DND-41 (cell line): ENCODE measurements at regions not wholly inside any gene's neighbourhood (a gene's known extent, or its start where the extent isn't known, plus 50 kb on each side); places are given as distances from the start of the nearest gene placed in this dataset.

Source experiments
- ATAC-seq: fragments of 200-7000 bp; cut with Tn5 transposase; 3 replicates; pipeline ENCODE4 v1.9.1; 2021; ENCODE audit warnings: low read depth; ENCODE audit not compliant: insufficient read depth
- DNase-seq: peaks from one replicate; pipeline ENCODE4 v3.0.0-alpha.2; 2020
- H2AFZ ChIP-seq: 2 replicates; pipeline ENCODE4 v1.6.0; 2012; ENCODE audit warnings: low read depth, low read length
- H3K27ac ChIP-seq: 2 replicates; pipeline ENCODE4 v1.5.1; 2012; ENCODE audit warnings: low read length, inconsistent platforms
- H3K27me3 ChIP-seq: fragments of 200-600 bp; sonication (generic); 2 replicates; pipeline ENCODE4 v1.6.0; 2012; ENCODE audit warnings: low read length, mild to moderate bottlenecking, inconsistent platforms; ENCODE audit not compliant: insufficient read depth, poor library complexity
- H3K36me3 ChIP-seq: 2 replicates; pipeline ENCODE4 v1.5.1; 2012; ENCODE audit warnings: low read length, inconsistent platforms; ENCODE audit not compliant: insufficient read depth
- H3K4me1 ChIP-seq: 2 replicates; pipeline ENCODE4 v1.5.1; 2012; ENCODE audit warnings: mild to moderate bottlenecking, low read length; ENCODE audit not compliant: insufficient read depth
- H3K4me2 ChIP-seq: 2 replicates; pipeline ENCODE4 v1.6.0; 2012; ENCODE audit warnings: mild to moderate bottlenecking, moderate library complexity, low read length, inconsistent platforms; ENCODE audit not compliant: insufficient read depth
- H3K4me3 ChIP-seq, 2 experiments: fragments of 200-600 bp in 1 of 2; shearing (Covaris generic) in 1 of 2; 2 replicates each; pipeline ENCODE4 v1.5.1; 2012 to 2016; ENCODE audit warnings: inconsistent platforms in 2 of 2, low read length in 2 of 2, mild to moderate bottlenecking in 2 of 2, low read depth in 1 of 2, moderate library complexity in 1 of 2
- H3K79me2 ChIP-seq: 2 replicates; pipeline ENCODE4 v1.6.0; 2012; ENCODE audit warnings: low read length, inconsistent platforms; ENCODE audit not compliant: insufficient read depth
- H3K9ac ChIP-seq: 2 replicates; pipeline ENCODE4 v1.6.0; 2012; ENCODE audit warnings: low read depth, mild to moderate bottlenecking, inconsistent platforms, low read length, moderate library complexity
- H3K9me3 ChIP-seq: 2 replicates; pipeline ENCODE4 v1.5.1; 2012; ENCODE audit warnings: low read length, moderate library complexity, mild to moderate bottlenecking, inconsistent platforms; ENCODE audit not compliant: insufficient read depth, severe bottlenecking
- H4K20me1 ChIP-seq: 2 replicates; pipeline ENCODE4 v1.6.0; 2012; ENCODE audit warnings: low read length; ENCODE audit not compliant: insufficient read depth
- CTCF ChIP-seq: IDR thresholded peaks from 2 replicates; pipeline ENCODE4 v1.5.1; 2012; ENCODE audit warnings: borderline replicate concordance, low read length, moderate library complexity, mild to moderate bottlenecking; ENCODE audit not compliant: poor library complexity, severe bottlenecking; ENCODE audit errors: extremely low read depth
- EZH2 ChIP-seq: IDR thresholded peaks from 3 replicates; pipeline ENCODE4 v1.6.1; 2012; ENCODE audit warnings: borderline replicate concordance, low read depth, mild to moderate bottlenecking, moderate library complexity, low read length, inconsistent platforms; ENCODE audit not compliant: severe bottlenecking

GRCh38 chr6:167645368-167645767, 181.3 kb upstream of the AFDN start:
- no peaks in the 10 kb centered on the region for H3K9me3 ChIP-seq
- no peaks in the 10 kb centered on the region for H3K27me3 ChIP-seq
- no peak for ATAC-seq
- no peaks in the 10 kb centered on the region for H3K36me3 ChIP-seq
- H3K9ac ChIP-seq: no peak overlapping the region
- no peak overlapping the region for H3K4me3 ChIP-seq
- no peaks in the 10 kb centered on the region for H3K79me2 ChIP-seq
- H3K27ac ChIP-seq: no peak overlapping the region
- TF ChIP-seq EZH2 (no peak), CTCF (no peak)
- DNase-seq: no peak
- no peaks in the 10 kb centered on the region for H3K4me1 ChIP-seq
- no peak overlapping the region for H3K4me2 ChIP-seq
- H2AFZ ChIP-seq: no peak overlapping the region
- H4K20me1 ChIP-seq: no peaks in the 10 kb centered on the region

GRCh38 chr6:167647306-167647705, 179.4 kb upstream of the AFDN start:
- TF ChIP-seq CTCF: no peak
- TF ChIP-seq EZH2: no peak
- no peak overlapping the region for H3K4me2 ChIP-seq

GRCh38 chr6:167647737-167648470, 178.8 kb upstream of the AFDN start:
- Histone ChIP-seq H3K4me1 (no peaks in the 10 kb centered on the region), H3K9ac (no peak overlapping the region), H2AFZ (no peak overlapping the region), H3K4me2 (no peak overlapping the region), H3K36me3 (no peaks in the 10 kb centered on the region), H3K9me3 (peaks cover 6% of the 10 kb centered on the region), H3K27me3 (no peaks in the 10 kb centered on the region), H4K20me1 (no peaks in the 10 kb centered on the region), H3K27ac (no peak overlapping the region), H3K79me2 (no peaks in the 10 kb centered on the region), H3K4me3 (no peak overlapping the region)
- no peak for TF ChIP-seq CTCF
- no peak for TF ChIP-seq EZH2
- DNase-seq (no peak), ATAC-seq (no peak)

More at GRCh38 chr6:167647306-167647705, 179.4 kb upstream of the AFDN start:
- ATAC-seq: no peak
- Histone ChIP-seq H2AFZ (no peak overlapping the region), H4K20me1 (no peaks in the 10 kb centered on the region), H3K27me3 (no peaks in the 10 kb centered on the region), H3K4me3 (no peak overlapping the region), H3K36me3 (no peaks in the 10 kb centered on the region), H3K9me3 (peaks cover 6% of the 10 kb centered on the region), H3K4me1 (no peaks in the 10 kb centered on the region), H3K27ac (no peak overlapping the region), H3K79me2 (no peaks in the 10 kb centered on the region), H3K9ac (no peak overlapping the region)
- no peak for DNase-seq
